Nephron progenitor cell (in vitro differentiated cells): ENCODE measurements at regions not wholly inside any gene's neighbourhood (a gene's known extent, or its start where the extent isn't known, plus 50 kb on each side); places are given as distances from the start of the nearest gene placed in this dataset.

Experiments used
- DNase-seq: peaks from one replicate; pipeline ENCODE4 v3.0.0; 2021
- H3K27ac Mint-ChIP-seq: 2 replicates; pipeline ENCODE4 v1.8.0; 2021; ENCODE audit warnings: mild to moderate bottlenecking, moderate library complexity, mixed read lengths
- H3K27me3 Mint-ChIP-seq: 2 replicates; pipeline ENCODE4 v1.8.0; 2021; ENCODE audit warnings: mild to moderate bottlenecking, low read depth, mixed read lengths; ENCODE audit not compliant: poor library complexity
- H3K36me3 Mint-ChIP-seq: 2 replicates; pipeline ENCODE4 v1.8.0; 2021; ENCODE audit warnings: low read depth, mixed read lengths
- H3K4me1 Mint-ChIP-seq: 2 replicates; pipeline ENCODE4 v1.8.0; 2021; ENCODE audit warnings: mixed read lengths
- H3K4me3 Mint-ChIP-seq: 2 replicates; pipeline ENCODE4 v1.8.0; 2021; ENCODE audit warnings: mild to moderate bottlenecking, moderate library complexity, mixed read lengths
- H3K9me3 Mint-ChIP-seq: 2 replicates; pipeline ENCODE4 v1.8.0; 2021; ENCODE audit warnings: mild to moderate bottlenecking, moderate library complexity, mixed read lengths
- CTCF ChIP-seq: fragments of 200-600 bp; sonication (generic); IDR thresholded peaks from 2 replicates; pipeline ENCODE4 v1.5.0; 2021; ENCODE audit warnings: antibody characterized with exemption

- H3K4me1 Mint-ChIP-seq, result peaks cover 13% of the 10 kb centered on the region
- peaks cover 12% of the 10 kb centered on the region for H3K27me3 Mint-ChIP-seq
- TF ChIP-seq CTCF, result no peak
- no peak overlapping the region for H3K4me3 Mint-ChIP-seq
- no peaks in the 10 kb centered on the region for H3K9me3 Mint-ChIP-seq
- H3K27ac Mint-ChIP-seq, result no peak overlapping the region
- no peak for DNase-seq
- no peaks in the 10 kb centered on the region for H3K36me3 Mint-ChIP-seq
Measured at GRCh38 chr10:78864761-78865537, 203.8 kb upstream of the ZMIZ1 start.

DNA sequence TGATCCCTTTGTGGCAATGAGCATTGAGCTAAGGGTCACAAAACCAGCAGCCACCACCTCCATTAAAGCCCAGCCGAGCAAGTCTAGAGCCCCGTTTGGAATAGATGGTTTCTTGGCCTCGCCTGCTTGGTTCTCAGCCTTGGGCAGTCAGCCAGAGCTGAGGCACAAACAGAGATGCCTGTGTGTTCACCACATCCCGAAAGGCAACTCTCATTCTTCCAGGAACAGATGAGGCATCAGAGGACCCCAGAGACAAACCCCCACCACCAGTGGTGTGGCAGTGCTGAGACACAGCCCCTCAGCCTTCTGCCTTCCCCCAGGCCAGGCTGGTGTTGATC lies 203.3 kb upstream of the ZMIZ1 start:
- H3K4me3 Mint-ChIP-seq, result no peak overlapping the region
- TF ChIP-seq CTCF, result no peak
- H3K27ac Mint-ChIP-seq, result no peak overlapping the region
- H3K4me1 Mint-ChIP-seq, result peaks cover 15% of the 10 kb centered on the region
- H3K36me3 Mint-ChIP-seq, result no peaks in the 10 kb centered on the region
- no peak for DNase-seq
- no peaks in the 10 kb centered on the region for H3K9me3 Mint-ChIP-seq
- peaks cover 11% of the 10 kb centered on the region for H3K27me3 Mint-ChIP-seq

- no peak for DNase-seq
- no peak overlapping the region for H3K27ac Mint-ChIP-seq
- H3K27me3 Mint-ChIP-seq, result peaks cover 10% of the 10 kb centered on the region
- TF ChIP-seq CTCF, result no peak
- H3K4me3 Mint-ChIP-seq, result no peak overlapping the region
- no peaks in the 10 kb centered on the region for H3K36me3 Mint-ChIP-seq
- H3K9me3 Mint-ChIP-seq, result no peaks in the 10 kb centered on the region
- peaks cover 15% of the 10 kb centered on the region for H3K4me1 Mint-ChIP-seq
Measured at GRCh38 chr10:78865931-78866717, 202.6 kb upstream of the ZMIZ1 start.

DNA sequence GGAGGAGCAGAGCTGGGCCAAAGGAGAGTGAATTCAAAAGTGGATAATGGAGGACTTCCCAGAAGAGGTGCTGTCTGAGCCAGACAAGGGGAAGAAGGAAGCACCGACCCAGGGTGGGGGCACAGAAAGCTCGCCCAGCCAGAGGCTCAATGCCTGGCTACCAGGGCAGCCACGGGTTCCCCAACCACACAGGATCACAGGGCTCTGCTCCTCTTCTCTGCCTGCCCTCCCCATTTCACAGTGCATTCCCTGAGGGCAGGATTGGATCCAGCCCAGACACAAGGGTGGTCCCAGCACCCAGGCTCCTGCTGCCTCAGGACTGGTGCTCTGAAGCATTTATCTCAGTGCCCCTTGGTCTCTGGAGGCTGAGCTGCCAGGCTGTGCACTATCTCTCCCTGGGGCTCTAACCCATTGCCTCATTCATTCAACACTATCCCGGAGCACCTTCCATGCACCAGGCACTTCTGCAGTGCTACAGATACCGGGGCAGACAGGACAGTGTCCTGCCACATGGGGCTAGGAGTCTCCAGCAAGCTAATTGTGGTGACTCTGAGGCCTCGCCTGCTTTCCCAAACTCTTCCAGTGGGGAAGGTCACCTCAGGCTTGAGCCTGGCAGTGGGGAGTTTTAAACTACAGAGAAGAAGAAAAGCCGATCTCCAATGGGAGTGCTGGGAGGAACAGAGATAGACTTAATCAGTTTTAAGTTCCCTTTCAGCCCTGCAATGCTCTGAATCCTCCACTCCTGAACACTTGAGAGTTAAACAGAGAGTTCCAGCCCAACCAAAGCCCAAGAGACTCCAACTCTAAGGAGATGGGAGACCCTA lies 201.8 kb upstream of the ZMIZ1 start:
- TF ChIP-seq CTCF, result no peak
- Mint-ChIP-seq H3K4me1 (peaks cover 15% of the 10 kb centered on the region), H3K9me3 (no peaks in the 10 kb centered on the region), H3K27ac (no peak overlapping the region), H3K27me3 (peaks cover 8% of the 10 kb centered on the region), H3K4me3 (no peak overlapping the region), H3K36me3 (no peaks in the 10 kb centered on the region)
- no peak for DNase-seq

- H3K27me3 Mint-ChIP-seq, result peaks cover 6% of the 10 kb centered on the region
- DNase-seq, result no peak
- peaks cover 15% of the 10 kb centered on the region for H3K4me1 Mint-ChIP-seq
- no peaks in the 10 kb centered on the region for H3K36me3 Mint-ChIP-seq
- no peak overlapping the region for H3K4me3 Mint-ChIP-seq
- no peak overlapping the region for H3K27ac Mint-ChIP-seq
- H3K9me3 Mint-ChIP-seq, result peaks cover 3% of the 10 kb centered on the region
- no peak for TF ChIP-seq CTCF
Measured at GRCh38 chr10:78867555-78867939, 201.2 kb upstream of the ZMIZ1 start.
